ENCODE measurements at regions not wholly inside any gene's neighbourhood (a gene's known extent, or its start where the extent isn't known, plus 50 kb on each side); places are given as distances from the start of the nearest gene placed in this dataset.

DNA sequence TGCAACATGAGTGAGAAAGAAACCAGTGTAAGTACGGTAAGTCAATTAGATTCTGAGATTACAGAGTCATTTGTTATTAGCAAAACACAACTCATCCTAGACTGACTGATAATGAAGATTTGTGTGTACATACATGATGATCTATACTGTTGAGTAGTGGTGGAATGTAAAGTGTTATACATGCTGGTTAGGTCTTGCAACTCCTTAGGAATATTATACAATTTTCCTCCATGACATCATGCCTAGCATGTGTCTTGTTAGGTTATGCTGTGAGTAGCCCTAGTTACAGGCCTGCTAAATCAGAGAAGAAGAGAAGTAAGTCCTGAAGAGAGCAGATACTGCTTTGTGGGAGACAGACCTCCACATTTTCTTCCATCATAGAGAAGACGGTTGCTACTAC lies 880.6 kb downstream of the LUZP2 start:
- TF ChIP-seq, protein P1, sequence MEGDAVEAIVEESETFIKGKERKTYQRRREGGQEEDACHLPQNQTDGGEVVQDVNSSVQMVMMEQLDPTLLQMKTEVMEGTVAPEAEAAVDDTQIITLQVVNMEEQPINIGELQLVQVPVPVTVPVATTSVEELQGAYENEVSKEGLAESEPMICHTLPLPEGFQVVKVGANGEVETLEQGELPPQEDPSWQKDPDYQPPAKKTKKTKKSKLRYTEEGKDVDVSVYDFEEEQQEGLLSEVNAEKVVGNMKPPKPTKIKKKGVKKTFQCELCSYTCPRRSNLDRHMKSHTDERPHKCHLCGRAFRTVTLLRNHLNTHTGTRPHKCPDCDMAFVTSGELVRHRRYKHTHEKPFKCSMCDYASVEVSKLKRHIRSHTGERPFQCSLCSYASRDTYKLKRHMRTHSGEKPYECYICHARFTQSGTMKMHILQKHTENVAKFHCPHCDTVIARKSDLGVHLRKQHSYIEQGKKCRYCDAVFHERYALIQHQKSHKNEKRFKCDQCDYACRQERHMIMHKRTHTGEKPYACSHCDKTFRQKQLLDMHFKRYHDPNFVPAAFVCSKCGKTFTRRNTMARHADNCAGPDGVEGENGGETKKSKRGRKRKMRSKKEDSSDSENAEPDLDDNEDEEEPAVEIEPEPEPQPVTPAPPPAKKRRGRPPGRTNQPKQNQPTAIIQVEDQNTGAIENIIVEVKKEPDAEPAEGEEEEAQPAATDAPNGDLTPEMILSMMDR (IDR thresholded peaks at IDR 0.05) = no peak
- no peak for TF ChIP-seq POLR2A (IDR thresholded peaks at IDR 0.05)
